Neuronal stem cell (in vitro differentiated cells): ENCODE measurements at regions not wholly inside any gene's neighbourhood (a gene's known extent, or its start where the extent isn't known, plus 50 kb on each side); places are given as distances from the start of the nearest gene placed in this dataset.

Experiments
- DNase-seq: peaks from one replicate; pipeline ENCODE4 v3.0.0-alpha.2; 2013; ENCODE audit warnings: low spot score
- H2AFZ ChIP-seq: one replicate; pipeline ENCODE4 v1.6.1; 2013; ENCODE audit warnings: mild to moderate bottlenecking, low read length, inconsistent platforms
- H2AK5ac ChIP-seq: 2 replicates; pipeline ENCODE4 v1.6.1; 2013; ENCODE audit warnings: low read depth, mild to moderate bottlenecking, inconsistent platforms, low read length, moderate library complexity, mixed read lengths
- H2BK120ac ChIP-seq: 2 replicates; pipeline ENCODE4 v1.6.1; 2013; ENCODE audit warnings: low read depth, mild to moderate bottlenecking, inconsistent platforms, low read length, moderate library complexity, mixed read lengths
- H2BK12ac ChIP-seq: one replicate; pipeline ENCODE4 v1.6.1; 2013; ENCODE audit warnings: low read length, inconsistent platforms
- H2BK15ac ChIP-seq: 2 replicates; pipeline ENCODE4 v1.6.1; 2013; ENCODE audit warnings: mild to moderate bottlenecking, low read length, inconsistent platforms, mixed read lengths
- H2BK5ac ChIP-seq: one replicate; pipeline ENCODE4 v1.6.1; 2013; ENCODE audit warnings: inconsistent platforms, mild to moderate bottlenecking, low read length, moderate library complexity
- H3K14ac ChIP-seq: one replicate; pipeline ENCODE4 v1.6.1; 2013; ENCODE audit warnings: low read length, inconsistent platforms
- H3K18ac ChIP-seq: 2 replicates; pipeline ENCODE4 v1.6.1; 2013; ENCODE audit warnings: low read length, inconsistent platforms
- H3K23ac ChIP-seq: 2 replicates; pipeline ENCODE4 v1.6.1; 2013; ENCODE audit warnings: low read depth, mild to moderate bottlenecking, mixed read lengths, low read length, inconsistent platforms; ENCODE audit not compliant: poor library complexity
- H3K27ac ChIP-seq: replicated peaks from 3 replicates; pipeline ENCODE4 v1.5.1; 2013; ENCODE audit warnings: low read length, inconsistent platforms
- H3K27me3 ChIP-seq, 3 experiments: 2 replicates each; pipeline ENCODE4 v1.6.1; 2013; ENCODE audit warnings: low read length in 3 of 3, mild to moderate bottlenecking in 2 of 3, inconsistent platforms in 1 of 3, low read depth in 1 of 3, mixed read lengths in 1 of 3, moderate library complexity in 1 of 3; ENCODE audit not compliant: control insufficient read depth in 3 of 3, insufficient read depth in 3 of 3
- H3K36me3 ChIP-seq, 2 donors: replicated peaks in 1 of 2; 2 replicates each; pipeline ENCODE4 v1.6.1; 2013; ENCODE audit warnings: low read length in 2 of 2; ENCODE audit not compliant: control insufficient read depth in 2 of 2, insufficient read depth in 2 of 2
- H3K4ac ChIP-seq: 2 replicates; pipeline ENCODE4 v1.6.1; 2013; ENCODE audit warnings: inconsistent platforms, mild to moderate bottlenecking, low read length, moderate library complexity
- H3K4me1 ChIP-seq, 2 donors: 1 replicate in 1 of 2; 2 replicates in 1 of 2; pipeline ENCODE4 v1.6.1; 2013; ENCODE audit warnings: low read length in 2 of 2, low read depth in 1 of 2; ENCODE audit not compliant: control insufficient read depth in 2 of 2, insufficient read depth in 1 of 2
- H3K4me2 ChIP-seq: one replicate; pipeline ENCODE4 v1.6.1; 2013; ENCODE audit warnings: mild to moderate bottlenecking, low read length, inconsistent platforms; ENCODE audit not compliant: insufficient read depth, poor library complexity, severe bottlenecking
- H3K4me3 ChIP-seq, 2 donors: 2 replicates each; pipeline ENCODE4 v1.5.1; 2013; ENCODE audit warnings: low read length in 2 of 2, mild to moderate bottlenecking in 2 of 2, inconsistent platforms in 1 of 2, moderate library complexity in 1 of 2
- H3K79me1 ChIP-seq: one replicate; pipeline ENCODE4 v1.6.1; 2013; ENCODE audit warnings: low read depth, mild to moderate bottlenecking, inconsistent platforms, low read length, moderate library complexity
- H3K9ac ChIP-seq: one replicate; pipeline ENCODE4 v1.6.1; 2013; ENCODE audit warnings: mild to moderate bottlenecking, low read depth, low read length, inconsistent platforms; ENCODE audit not compliant: poor library complexity
- H3K9me3 ChIP-seq, 2 donors: replicated peaks in 1 of 2; 2 replicates each; pipeline versions ENCODE3 to v1.6.1; 2013; ENCODE audit warnings: low read length in 2 of 2, mild to moderate bottlenecking in 2 of 2, inconsistent platforms in 1 of 2, low read depth in 1 of 2, mixed read lengths in 1 of 2, moderate library complexity in 1 of 2; ENCODE audit not compliant: control insufficient read depth in 2 of 2, insufficient read depth in 1 of 2
- H4K8ac ChIP-seq: one replicate; pipeline ENCODE4 v1.6.1; 2013; ENCODE audit warnings: low read depth, mild to moderate bottlenecking, inconsistent platforms, low read length, moderate library complexity
- H4K91ac ChIP-seq: one replicate; pipeline ENCODE4 v1.6.1; 2013; ENCODE audit warnings: low read length, low read depth, mild to moderate bottlenecking, inconsistent platforms; ENCODE audit not compliant: poor library complexity
- WGBS, 2 donors: extraction: QIAGEN DNeasy Blood & Tissue Kit; methylation state at CpG; one replicate each; pipeline ENCODE4 v1.1.7; 2013; ENCODE audit warnings: missing lambda C conversion rate in 2 of 2, mixed read lengths in 1 of 2; ENCODE audit not compliant: insufficient read length in 2 of 2, insufficient replicate concordance in 1 of 2; ENCODE audit errors: extremely low coverage in 2 of 2; 5-methylcytosine and 5-hydroxymethylcytosine counted together

DNA sequence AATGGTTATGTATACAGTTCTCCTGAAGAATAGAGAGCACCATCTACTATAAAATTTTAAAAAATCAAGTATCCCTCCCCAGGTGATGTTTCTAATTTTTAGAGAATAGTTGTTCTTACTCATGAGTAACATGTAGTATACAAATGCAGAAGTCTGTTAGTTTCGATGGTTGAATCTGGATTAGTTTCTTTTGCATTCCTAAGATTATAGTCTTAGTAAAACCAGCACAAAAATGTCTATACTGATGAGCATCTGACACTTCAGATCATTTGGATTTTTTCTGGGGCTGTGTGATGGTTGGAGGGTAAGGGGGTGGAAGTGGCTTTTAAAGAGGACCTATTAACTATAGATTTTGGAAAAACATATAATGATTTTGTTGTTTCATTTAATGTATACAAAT, 167.3 kb upstream of the SGO1 start:
- no peak overlapping the region for H3K14ac ChIP-seq
- no peak for DNase-seq
- no peak overlapping the region for H4K91ac ChIP-seq
- H2AK5ac ChIP-seq = no peak overlapping the region
- no peak overlapping the region for H2BK15ac ChIP-seq
- no CpG with 5 or more reads among the region's 1 CpG for WGBS, 2 donors
- H3K4me3 ChIP-seq = no peak overlapping the region
- no peak overlapping the region for H3K18ac ChIP-seq
- no peaks in the 10 kb centered on the region for H3K4me1 ChIP-seq
- no peak overlapping the region for H3K27ac ChIP-seq
- H3K9ac ChIP-seq = no peak overlapping the region
- H3K79me1 ChIP-seq = no peaks in the 10 kb centered on the region
- H3K9me3 ChIP-seq = no peaks in the 10 kb centered on the region
- H3K4ac ChIP-seq = no peak overlapping the region
- no peak overlapping the region for H2BK120ac ChIP-seq
- H4K8ac ChIP-seq = no peak overlapping the region
- no peak overlapping the region for H2AFZ ChIP-seq
- H3K36me3 ChIP-seq = no peaks in the 10 kb centered on the region
- H2BK5ac ChIP-seq = no peak overlapping the region
- H3K23ac ChIP-seq = no peak overlapping the region
- no peak overlapping the region for H3K4me2 ChIP-seq
- H2BK12ac ChIP-seq = no peak overlapping the region
- H3K27me3 ChIP-seq = no peaks in the 10 kb centered on the region

DNA sequence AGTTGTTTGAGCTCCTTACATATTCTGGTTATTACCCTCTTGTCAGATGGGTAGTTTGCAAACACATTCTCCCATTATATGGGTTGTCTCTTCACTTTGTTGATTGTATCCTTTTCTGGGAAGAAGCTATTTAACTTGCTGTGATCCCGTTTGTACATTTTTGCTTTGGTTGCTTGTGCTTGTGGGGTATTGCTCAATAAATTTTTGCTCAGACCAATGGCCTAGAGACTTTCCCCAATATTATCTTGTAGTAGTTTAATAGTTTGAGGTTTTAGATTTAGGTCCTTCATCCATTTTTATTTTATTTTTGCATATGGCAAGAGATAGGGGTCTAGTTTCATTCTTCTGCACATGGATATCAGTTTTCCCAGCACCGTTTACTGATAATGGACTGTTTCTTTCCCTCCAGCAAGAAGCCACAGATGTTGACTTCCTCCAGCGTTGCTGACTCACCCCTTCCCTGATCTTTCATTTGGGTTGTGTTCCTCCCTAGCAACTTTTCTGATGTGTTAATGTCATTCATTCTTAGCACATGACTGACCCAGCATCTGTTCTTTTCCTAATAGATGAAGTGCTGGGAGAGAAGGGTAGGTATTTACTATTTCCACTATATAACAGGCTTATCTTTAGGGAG, 166.7 kb upstream of the SGO1 start:
- H2AK5ac ChIP-seq = no peak overlapping the region
- no peak overlapping the region for H2BK15ac ChIP-seq
- no peak overlapping the region for H2BK5ac ChIP-seq
- H3K79me1 ChIP-seq = no peaks in the 10 kb centered on the region
- no peaks in the 10 kb centered on the region for H3K36me3 ChIP-seq
- no peak overlapping the region for H2BK120ac ChIP-seq
- H2BK12ac ChIP-seq = no peak overlapping the region
- H3K9ac ChIP-seq = no peak overlapping the region
- H3K4me2 ChIP-seq = no peak overlapping the region
- no peak overlapping the region for H4K91ac ChIP-seq
- no peak overlapping the region for H2AFZ ChIP-seq
- no peaks in the 10 kb centered on the region for H3K9me3 ChIP-seq
- no peak overlapping the region for H3K14ac ChIP-seq
- H4K8ac ChIP-seq = no peak overlapping the region
- no peaks in the 10 kb centered on the region for H3K27me3 ChIP-seq
- no peak overlapping the region for H3K4me3 ChIP-seq
- H3K4ac ChIP-seq = no peak overlapping the region
- WGBS, 2 donors = no CpG with 5 or more reads among the region's 3 CpGs
- H3K23ac ChIP-seq = no peak overlapping the region
- no peak for DNase-seq
- no peaks in the 10 kb centered on the region for H3K4me1 ChIP-seq
- H3K18ac ChIP-seq = no peak overlapping the region
- no peak overlapping the region for H3K27ac ChIP-seq

DNA sequence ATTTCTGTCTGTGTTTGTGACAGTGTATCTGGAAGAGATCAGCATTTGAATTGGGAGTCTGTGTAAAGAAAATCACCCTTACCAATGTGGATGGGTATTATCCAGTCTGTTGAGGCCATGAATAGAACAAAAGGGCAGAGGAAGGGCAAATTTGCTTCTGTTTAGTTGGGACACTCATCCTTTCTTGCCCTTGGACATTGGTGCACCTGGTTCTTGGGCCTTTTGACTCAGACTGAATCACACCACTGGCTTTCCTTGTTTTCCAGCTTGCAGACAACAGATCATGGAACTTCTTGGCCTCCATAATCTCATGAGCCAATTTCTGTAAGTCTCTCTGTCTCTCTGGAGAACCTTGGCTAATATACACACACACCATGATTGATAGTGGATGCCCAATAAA, 164.4 kb upstream of the SGO1 start:
- H3K23ac ChIP-seq = no peak overlapping the region
- no peak overlapping the region for H2BK15ac ChIP-seq
- no peak overlapping the region for H3K9ac ChIP-seq
- no peaks in the 10 kb centered on the region for H3K27me3 ChIP-seq
- no peak overlapping the region for H4K8ac ChIP-seq
- H4K91ac ChIP-seq = no peak overlapping the region
- no peak overlapping the region for H3K4ac ChIP-seq
- H3K4me2 ChIP-seq = no peak overlapping the region
- no peak overlapping the region for H2AK5ac ChIP-seq
- H3K36me3 ChIP-seq = no peaks in the 10 kb centered on the region
- H3K4me1 ChIP-seq = no peaks in the 10 kb centered on the region
- H2AFZ ChIP-seq = no peak overlapping the region
- H3K18ac ChIP-seq = no peak overlapping the region
- no peak overlapping the region for H2BK120ac ChIP-seq
- no peak overlapping the region for H3K14ac ChIP-seq
- no peak overlapping the region for H2BK5ac ChIP-seq
- no peak overlapping the region for H3K4me3 ChIP-seq
- H3K9me3 ChIP-seq = no peaks in the 10 kb centered on the region
- no peak for DNase-seq
- no peak overlapping the region for H3K27ac ChIP-seq
- no peak overlapping the region for H2BK12ac ChIP-seq
- H3K79me1 ChIP-seq = no peaks in the 10 kb centered on the region

DNA sequence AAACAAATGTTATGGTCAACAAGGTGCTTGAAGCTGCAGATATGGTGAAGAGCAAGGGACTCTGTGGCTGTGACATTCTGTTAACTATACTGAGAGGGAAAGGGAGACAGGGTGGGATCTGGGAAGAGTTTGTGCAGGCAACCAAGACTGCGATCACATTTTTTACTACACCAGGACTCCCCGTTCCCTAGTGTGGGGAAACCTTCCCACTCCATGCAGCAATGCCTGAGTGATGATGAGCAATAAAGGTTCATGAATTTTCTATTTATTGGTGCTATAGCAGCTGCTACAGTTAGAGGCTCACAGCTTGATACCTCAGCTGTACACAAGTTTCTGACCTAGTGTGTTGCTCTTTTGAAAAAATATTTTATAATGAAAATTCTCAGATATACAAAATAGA, 160.9 kb upstream of the SGO1 start:
- Histone ChIP-seq H3K9ac (no peak overlapping the region), H3K27ac (no peak overlapping the region), H2BK15ac (no peak overlapping the region), H3K14ac (no peak overlapping the region), H3K23ac (no peak overlapping the region), H2BK5ac (no peak overlapping the region), H3K27me3 (no peaks in the 10 kb centered on the region), H3K4me2 (no peak overlapping the region), H4K91ac (no peak overlapping the region), H3K4ac (no peak overlapping the region), H3K18ac (no peak overlapping the region), H3K9me3 (no peaks in the 10 kb centered on the region), H4K8ac (no peak overlapping the region), H3K79me1 (no peaks in the 10 kb centered on the region), H2AK5ac (no peak overlapping the region), H2AFZ (no peak overlapping the region), H3K4me1 (no peaks in the 10 kb centered on the region), H3K4me3 (no peak overlapping the region), H2BK12ac (no peak overlapping the region), H3K36me3 (no peaks in the 10 kb centered on the region), H2BK120ac (no peak overlapping the region)
- WGBS, 2 donors = no CpG with 5 or more reads among the region's 2 CpGs
- DNase-seq = no peak
